ENCODE measurements at regions not wholly inside any gene's neighbourhood (a gene's known extent, or its start where the extent isn't known, plus 50 kb on each side); places are given as distances from the start of the nearest gene placed in this dataset.

GRCh38 chr22:26907366-26907765 is 250.0 kb downstream of the MIAT start:
- H3K27ac ChIP-seq (ENCODE audit: low read depth, low read length, poor library complexity, severe bottlenecking), result no peak overlapping the region
- H3K4me3 ChIP-seq (ENCODE audit: low read depth, low read length, poor library complexity, severe bottlenecking), result no peak overlapping the region
- TF ChIP-seq CTCF (conservative IDR thresholded peaks at IDR 0.05; ENCODE audit: low read depth, low read length), result no peak
- intact Hi-C loops (cut with micrococcal nuclease; ENCODE audit: unreplicated experiment), result loop anchor here (10.0 kb wide), 1 partner anchor 897 kb away; the partner anchor contains the start of gene MN1
- no TSS peak for BruUV-seq (replicated peaks)
- no peaks in the 10 kb centered on the region for H3K36me3 ChIP-seq (ENCODE audit: insufficient read depth, low read length, poor library complexity, severe bottlenecking)
- H3K27me3 ChIP-seq (replicated peaks; ENCODE audit: insufficient read depth, low read depth, low read length, poor library complexity), result no peaks in the 10 kb centered on the region
- H3K9me3 ChIP-seq (ENCODE audit: low read depth, low read length, poor library complexity, severe bottlenecking), result no peaks in the 10 kb centered on the region
- ChIA-PET CTCF (interaction anchor here (0.7 kb wide), 1 partner anchor 200 kb away, joined by 5 read pairs; no protein-coding TSS in a partner anchor), POLR2A (ENCODE audit: low non-redundant PET) (no interaction called here)
- no peak for DNase-seq (ENCODE audit: low spot score)
- H3K4me1 ChIP-seq (ENCODE audit: insufficient read depth, low read length, poor library complexity, severe bottlenecking), result peaks cover 17% of the 10 kb centered on the region

- no peak for TF ChIP-seq CTCF (conservative IDR thresholded peaks at IDR 0.05; ENCODE audit: low read depth, low read length)
- Histone ChIP-seq H3K9me3 (ENCODE audit: low read depth, low read length, poor library complexity, severe bottlenecking) (no peaks in the 10 kb centered on the region), H3K27ac (ENCODE audit: low read depth, low read length, poor library complexity, severe bottlenecking) (no peak overlapping the region), H3K36me3 (ENCODE audit: insufficient read depth, low read length, poor library complexity, severe bottlenecking) (no peaks in the 10 kb centered on the region), H3K4me1 (ENCODE audit: insufficient read depth, low read length, poor library complexity, severe bottlenecking) (no peaks in the 10 kb centered on the region), H3K4me3 (ENCODE audit: low read depth, low read length, poor library complexity, severe bottlenecking) (no peak overlapping the region), H3K27me3 (replicated peaks; ENCODE audit: insufficient read depth, low read depth, low read length, poor library complexity) (no peaks in the 10 kb centered on the region)
- intact Hi-C loops (cut with micrococcal nuclease; ENCODE audit: unreplicated experiment), result no loop called here
- ChIA-PET POLR2A (ENCODE audit: low non-redundant PET) (no interaction called here), CTCF (no interaction called here)
- no peak for DNase-seq (ENCODE audit: low spot score)
- no TSS peak for BruUV-seq (replicated peaks)
These were observed 253.5 kb downstream of the MIAT start for GRCh38 chr22:26910845-26911244.

GRCh38 chr22:26912655-26913345 is 255.4 kb downstream of the MIAT start:
- Histone ChIP-seq H3K27me3 (replicated peaks; ENCODE audit: insufficient read depth, low read depth, low read length, poor library complexity) (no peaks in the 10 kb centered on the region), H3K27ac (ENCODE audit: low read depth, low read length, poor library complexity, severe bottlenecking) (no peak overlapping the region), H3K4me3 (ENCODE audit: low read depth, low read length, poor library complexity, severe bottlenecking) (no peak overlapping the region), H3K36me3 (ENCODE audit: insufficient read depth, low read length, poor library complexity, severe bottlenecking) (no peaks in the 10 kb centered on the region), H3K9me3 (ENCODE audit: low read depth, low read length, poor library complexity, severe bottlenecking) (no peaks in the 10 kb centered on the region), H3K4me1 (ENCODE audit: insufficient read depth, low read length, poor library complexity, severe bottlenecking) (no peaks in the 10 kb centered on the region)
- CTCF ChIA-PET, result no interaction called here
- POLR2A ChIA-PET (ENCODE audit: low non-redundant PET), result no interaction called here
- TF ChIP-seq CTCF (conservative IDR thresholded peaks at IDR 0.05; ENCODE audit: low read depth, low read length) (no peak), EZH2 (IDR thresholded peaks at IDR 0.05; ENCODE audit: borderline replicate concordance, low read depth, low read length, poor library complexity, severe bottlenecking) (no peak)
- DNase-seq (ENCODE audit: low spot score), result no peak
- intact Hi-C loops (cut with micrococcal nuclease; ENCODE audit: unreplicated experiment), result no loop called here
- BruUV-seq (replicated peaks), result no TSS peak

Data from A673 (cell line).